HepG2 (cell line): ENCODE measurements at regions not wholly inside any gene's neighbourhood (a gene's known extent, or its start where the extent isn't known, plus 50 kb on each side); places are given as distances from the start of the nearest gene placed in this dataset.
A peak's percentile ranks its signal among the peaks of the same experiment; 100 is the strongest.

ENCODE experiments used
- ATAC-seq: fragments of 200-7000 bp; cut with Tn5 transposase; 3 replicates; pipeline ENCODE4 v1.9.1; 2020; ENCODE audit warnings: mild to moderate bottlenecking, moderate library complexity
- BruUV-seq: library from RNA; stranded (reverse); fragments of 400-500 nt; replicated peaks from 2 replicates; lab custom pipeline; 2021; lab: Mats Ljungman, UMichigan
- CTCF ChIA-PET: fragments of 300-600 bp; formaldehyde crosslinking; extraction: SDS; loops from one replicate; lab custom pipeline; 2021; ENCODE audit warnings: low total read pairs, inconsistent platforms, low intra/inter-chr PET ratio; lab: Yijun Ruan, JAX
- POLR2A ChIA-PET: fragments of 350-600 bp; sonication (Branson Sonifier 250); formaldehyde crosslinking; loops from one replicate; lab custom pipeline; 2020; ENCODE audit warnings: antibody characterized with exemption, inconsistent platforms; lab: Yijun Ruan, JAX
- DNase-seq: peaks from one replicate; pipeline ENCODE4 v3.0.0-alpha.2; 2015; ENCODE audit warnings: low spot score
- FAIRE-seq: peaks from 3 replicates; lab custom pipeline; 2011; peaks lifted over from hg19 to GRCh38; lab: Jason Lieb, UNC
- H2AFZ ChIP-seq: one replicate; pipeline ENCODE4 v1.6.1; 2011; ENCODE audit warnings: low read length, inconsistent platforms
- H3K27ac ChIP-seq: fragments of 300-600 bp; 3 replicates; pipeline ENCODE4 v1.8.0; 2011; ENCODE audit warnings: mixed run types, mild to moderate bottlenecking, mixed read lengths, low read length, inconsistent platforms; ENCODE audit not compliant: insufficient read depth; ENCODE audit errors: extremely low read length
- H3K27me3 ChIP-seq, 2 experiments: fragments of 200-600 bp in 1 of 2; 2 replicates in 1 of 2; 3 replicates in 1 of 2; pipeline versions ENCODE4 v1.6.0 to v1.8.0; 2011; ENCODE audit warnings: low read length in 2 of 2, mild to moderate bottlenecking in 2 of 2, moderate library complexity in 2 of 2, inconsistent platforms in 1 of 2; ENCODE audit not compliant: insufficient read depth in 2 of 2, control insufficient read depth in 1 of 2
- H3K36me3 ChIP-seq, 2 experiments: fragments of 200-600 bp in 1 of 2; replicated peaks in 1 of 2; 2 replicates in 1 of 2; 3 replicates in 1 of 2; pipeline versions ENCODE4 v1.5.1 to v1.8.0; 2011; ENCODE audit warnings: low read length in 2 of 2, inconsistent platforms in 1 of 2; ENCODE audit not compliant: insufficient read depth in 2 of 2, control insufficient read depth in 1 of 2
- H3K4me1 ChIP-seq: 2 replicates; pipeline ENCODE4 v1.5.1; 2012; ENCODE audit warnings: low read length, inconsistent platforms; ENCODE audit not compliant: insufficient read depth
- H3K4me2 ChIP-seq: 2 replicates; pipeline ENCODE4 v1.6.0; 2011; ENCODE audit warnings: low read depth, low read length, inconsistent platforms
- H3K4me3 ChIP-seq, 3 experiments: fragments of 200-600 bp in 1 of 3; sonication (generic), shearing (Covaris generic) in 1 of 3; replicated peaks in 1 of 3; 2 replicates each; pipeline ENCODE4 v1.5.1; 2011 to 2016; ENCODE audit warnings: low read length in 3 of 3, inconsistent platforms in 2 of 3, low read depth in 2 of 3, mild to moderate bottlenecking in 2 of 3, control low read depth in 1 of 3, mixed read lengths in 1 of 3; ENCODE audit not compliant: insufficient read depth in 1 of 3
- H3K79me2 ChIP-seq: one replicate; pipeline ENCODE4 v1.6.1; 2011; ENCODE audit warnings: low read length, inconsistent platforms; ENCODE audit not compliant: insufficient read depth
- H3K9ac ChIP-seq: 2 replicates; pipeline ENCODE4 v1.6.0; 2011; ENCODE audit warnings: mild to moderate bottlenecking, low read depth, low read length, inconsistent platforms; ENCODE audit not compliant: insufficient read depth
- H3K9me3 ChIP-seq: 2 replicates; pipeline ENCODE4 v1.5.1; 2012; ENCODE audit warnings: mild to moderate bottlenecking, low read length
- H4K20me1 ChIP-seq: 2 replicates; pipeline ENCODE4 v1.6.0; 2011; ENCODE audit warnings: inconsistent platforms, mild to moderate bottlenecking, low read length, moderate library complexity; ENCODE audit not compliant: insufficient read depth
- FOXP1 ChIP-seq, 2 experiments: fragments of 450-650 bp in 1 of 2; IDR thresholded peaks; 2 replicates each; pipeline ENCODE4 v1.6.1; 2017 to 2018; ENCODE audit warnings: antibody characterized with exemption in 1 of 2
- GFI1 ChIP-seq: sonication (generic); formaldehyde crosslinking; IDR thresholded peaks from 2 replicates; pipeline ENCODE4 v1.5.0; 2020; ENCODE audit warnings: missing genetic modification reagents, mild to moderate bottlenecking, borderline replicate concordance
- KLF12 ChIP-seq: sonication (generic); formaldehyde crosslinking; IDR thresholded peaks from 2 replicates; pipeline ENCODE4 v1.4.0; 2020; ENCODE audit warnings: missing genetic modification reagents, borderline replicate concordance
- PLSCR1 ChIP-seq: sonication (generic); formaldehyde crosslinking; IDR thresholded peaks from 2 replicates; pipeline ENCODE4 v1.5.0; 2020; ENCODE audit warnings: missing genetic modification reagents, mild to moderate bottlenecking, borderline replicate concordance
- POGK ChIP-seq: sonication (generic); formaldehyde crosslinking; conservative IDR thresholded peaks from 2 replicates; pipeline ENCODE4 v1.8.0; 2022; ENCODE audit warnings: mild to moderate bottlenecking, moderate library complexity, missing genetic modification reagents
- SRF ChIP-seq: IDR thresholded peaks from 2 replicates; pipeline ENCODE4 v1.6.1; 2011; ENCODE audit warnings: mild to moderate bottlenecking, low read depth, low read length, moderate library complexity
- ZNF18 ChIP-seq: sonication (generic); formaldehyde crosslinking; IDR thresholded peaks from 2 replicates; pipeline ENCODE4 v1.8.0; 2022; ENCODE audit warnings: mild to moderate bottlenecking, missing genetic modification reagents; ENCODE audit not compliant: insufficient replicate concordance
- ZNF362 ChIP-seq: sonication (generic); formaldehyde crosslinking; IDR thresholded peaks from 2 replicates; pipeline ENCODE4 v1.4.0; 2020; ENCODE audit warnings: missing genetic modification reagents, mild to moderate bottlenecking, borderline replicate concordance
- ZNF772 ChIP-seq: sonication (generic); formaldehyde crosslinking; IDR thresholded peaks from 2 replicates; pipeline ENCODE4 v1.5.0; 2020; ENCODE audit warnings: mild to moderate bottlenecking, missing genetic modification reagents
- ZXDC ChIP-seq: sonication (generic); formaldehyde crosslinking; IDR thresholded peaks from 2 replicates; pipeline ENCODE4 v1.5.0; 2020; ENCODE audit warnings: mild to moderate bottlenecking, missing genetic modification reagents
- WGBS: methylation state at CpG from one replicate; pipeline ENCODE4 v1.1.6; 2017; ENCODE audit warnings: low lambda C conversion rate; 5-methylcytosine and 5-hydroxymethylcytosine counted together
- in situ Hi-C: cut with HindIII; loops from 2 replicates; pipeline ENCODE4 v1.10.0; 2017; ENCODE audit warnings: low pct_unique_long_range_greater_than_20kb; ENCODE audit not compliant: extremely low pct_ligation_motif_present
- intact Hi-C: fragments of 100-400 bp; cut with micrococcal nuclease; formaldehyde crosslinking; loops from one replicate; pipeline ENCODE4 v1.10.0; 2022; ENCODE audit not compliant: unreplicated experiment

GRCh38 chr2:144194326-144195071 is 325.4 kb downstream of the ZEB2 start (continued):
- TF ChIP-seq ZXDC (CRISPR knock-in tag) (no peak), PLSCR1 (no peak), ZNF18 (CRISPR knock-in tag) (no peak)

GRCh38 chr2:144190908-144191605 is 328.9 kb downstream of the ZEB2 start:
- WGBS: 45% methylated on average over 4 of the region's 4 CpGs
- Histone ChIP-seq H4K20me1 (no peaks in the 10 kb centered on the region), H3K36me3 (no peaks in the 10 kb centered on the region), H3K9me3 (no peaks in the 10 kb centered on the region), H3K4me1 (no peaks in the 10 kb centered on the region), H3K9ac (no peak overlapping the region), H3K4me2 (no peak overlapping the region), H3K4me3 (no peak overlapping the region), H3K27ac (no peak overlapping the region), H2AFZ (no peak overlapping the region), H3K27me3 (no peaks in the 10 kb centered on the region), H3K79me2 (no peaks in the 10 kb centered on the region)
- CTCF ChIA-PET: no interaction called here
- DNase-seq (no peak), ATAC-seq (no peak), FAIRE-seq (peak; percentile 12)
- POLR2A ChIA-PET: no interaction called here
- intact Hi-C loops (no loop called here), in situ Hi-C loops (no loop called here)
- BruUV-seq: no TSS peak
- no peak for TF ChIP-seq GFI1 (CRISPR knock-in tag)
- no peak for TF ChIP-seq ZNF772 (CRISPR knock-in tag)
- TF ChIP-seq SRF: no peak
- no peak for TF ChIP-seq FOXP1 (IDR thresholded peaks at IDR 0.05)
- no peak for TF ChIP-seq FOXP1 (CRISPR knock-in tag; IDR thresholded peaks at IDR 0.05)
- no peak for TF ChIP-seq KLF12 (CRISPR knock-in tag)
- no peak for TF ChIP-seq POGK (CRISPR knock-in tag)
- TF ChIP-seq ZNF362 (CRISPR knock-in tag): no peak
